ENCODE measurements at regions not wholly inside any gene's neighbourhood (a gene's known extent, or its start where the extent isn't known, plus 50 kb on each side); places are given as distances from the start of the nearest gene placed in this dataset.

- H3K4me3 ChIP-seq (ENCODE audit: control insufficient read depth, low read depth, low read length), result no peak overlapping the region
- no peak for DNase-seq (ENCODE audit: low read depth)
- no peak for TF ChIP-seq CTCF (conservative IDR thresholded peaks at IDR 0.05; ENCODE audit: control insufficient read depth, insufficient read depth, low read depth, low read length)
Measured at GRCh38 chr16:65769055-65769465, 597.4 kb upstream of the CDH5 start.

GRCh38 chr16:65767125-65767524, 599.4 kb upstream of the CDH5 start:
- no peak for TF ChIP-seq CTCF (conservative IDR thresholded peaks at IDR 0.05; ENCODE audit: control insufficient read depth, insufficient read depth, low read depth, low read length)
- no peak for DNase-seq (ENCODE audit: low read depth)
- no peak overlapping the region for H3K4me3 ChIP-seq (ENCODE audit: control insufficient read depth, low read depth, low read length)

GRCh38 chr16:65763640-65764305, 602.7 kb upstream of the CDH5 start:
- DNase-seq (ENCODE audit: low read depth), result no peak
- TF ChIP-seq CTCF (conservative IDR thresholded peaks at IDR 0.05; ENCODE audit: control insufficient read depth, insufficient read depth, low read depth, low read length), result no peak
- no peak overlapping the region for H3K4me3 ChIP-seq (ENCODE audit: control insufficient read depth, low read depth, low read length)

- no peak for TF ChIP-seq CTCF (conservative IDR thresholded peaks at IDR 0.05; ENCODE audit: control insufficient read depth, insufficient read depth, low read depth, low read length)
Measured at GRCh38 chr16:65760874-65761273, 605.6 kb upstream of the CDH5 start.

GRCh38 chr16:65758620-65759019, 607.9 kb upstream of the CDH5 start:
- DNase-seq (ENCODE audit: low read depth), result no peak
- H3K4me3 ChIP-seq (ENCODE audit: control insufficient read depth, low read depth, low read length), result no peak overlapping the region
- no peak for TF ChIP-seq CTCF (conservative IDR thresholded peaks at IDR 0.05; ENCODE audit: control insufficient read depth, insufficient read depth, low read depth, low read length)

More at GRCh38 chr16:65760874-65761273, 605.6 kb upstream of the CDH5 start:
- no peak overlapping the region for H3K4me3 ChIP-seq (ENCODE audit: control insufficient read depth, low read depth, low read length)
- DNase-seq (ENCODE audit: low read depth), result no peak

GRCh38 chr16:65757064-65757463, 609.4 kb upstream of the CDH5 start:
- DNase-seq (ENCODE audit: low read depth), result no peak
- TF ChIP-seq CTCF (conservative IDR thresholded peaks at IDR 0.05; ENCODE audit: control insufficient read depth, insufficient read depth, low read depth, low read length), result no peak
- no peak overlapping the region for H3K4me3 ChIP-seq (ENCODE audit: control insufficient read depth, low read depth, low read length)

- DNase-seq (ENCODE audit: low read depth), result no peak
- no peak overlapping the region for H3K4me3 ChIP-seq (ENCODE audit: control insufficient read depth, low read depth, low read length)
- TF ChIP-seq CTCF (conservative IDR thresholded peaks at IDR 0.05; ENCODE audit: control insufficient read depth, insufficient read depth, low read depth, low read length), result no peak
Measured at GRCh38 chr16:65756163-65756562, 610.3 kb upstream of the CDH5 start.

All from fibroblast of mammary gland (primary cell).